Calu3 (cell line): ENCODE measurements at regions not wholly inside any gene's neighbourhood (a gene's known extent, or its start where the extent isn't known, plus 50 kb on each side); places are given as distances from the start of the nearest gene placed in this dataset.

Source experiments
- BruUV-seq: library from RNA; stranded (reverse); fragments of 400-500 nt; replicated peaks from 2 replicates; lab custom pipeline; 2021; lab: Mats Ljungman, UMichigan
- CTCF ChIA-PET: fragments of 300-600 bp; sonication (Branson Sonifier 250); formaldehyde crosslinking; loops from one replicate; lab custom pipeline; 2022; ENCODE audit warnings: antibody characterized with exemption; lab: Charles Lee
- DNase-seq: peaks from one replicate; pipeline ENCODE4 v3.0.0; 2022
- H3K27ac Mint-ChIP-seq: one replicate; pipeline ENCODE4 v1.8.0; 2022; ENCODE audit warnings: mixed read lengths; ENCODE audit not compliant: unreplicated experiment
- H3K27me3 Mint-ChIP-seq: one replicate; pipeline ENCODE4 v1.8.0; 2022; ENCODE audit warnings: mixed read lengths; ENCODE audit not compliant: unreplicated experiment
- H3K36me3 Mint-ChIP-seq: one replicate; pipeline ENCODE4 v1.8.0; 2022; ENCODE audit warnings: mild to moderate bottlenecking, moderate library complexity, mixed read lengths; ENCODE audit not compliant: insufficient read depth, unreplicated experiment
- H3K4me1 Mint-ChIP-seq: one replicate; pipeline ENCODE4 v1.8.0; 2022; ENCODE audit warnings: mild to moderate bottlenecking, low read depth, mixed read lengths; ENCODE audit not compliant: unreplicated experiment
- H3K4me3 Mint-ChIP-seq: one replicate; pipeline ENCODE4 v1.8.0; 2022; ENCODE audit warnings: mild to moderate bottlenecking, low read depth, moderate library complexity, mixed read lengths; ENCODE audit not compliant: unreplicated experiment
- H3K9me3 Mint-ChIP-seq: one replicate; pipeline ENCODE4 v1.8.0; 2022; ENCODE audit warnings: low read depth, mixed read lengths; ENCODE audit not compliant: unreplicated experiment
- CTCF ChIP-seq: fragments of 200-600 bp; IDR thresholded peaks from one replicate; pipeline ENCODE4 v1.8.0; 2022; ENCODE audit warnings: antibody characterized with exemption; ENCODE audit not compliant: unreplicated experiment
- intact Hi-C: fragments of 100-400 bp; cut with micrococcal nuclease; formaldehyde crosslinking; loops from one replicate; pipeline ENCODE4 v1.10.0; 2022; ENCODE audit not compliant: unreplicated experiment

GRCh38 chr3:1703169-1703568, 395.5 kb upstream of the CNTN4 start:
- DNase-seq, result no peak
- H3K4me1 Mint-ChIP-seq, result no peaks in the 10 kb centered on the region
- CTCF ChIA-PET, result no interaction called here
- H3K36me3 Mint-ChIP-seq, result no peaks in the 10 kb centered on the region
- no TSS peak for BruUV-seq
- intact Hi-C loops, result no loop called here
- H3K27me3 Mint-ChIP-seq, result no peaks in the 10 kb centered on the region
- no peak overlapping the region for H3K4me3 Mint-ChIP-seq
- no peak overlapping the region for H3K27ac Mint-ChIP-seq
- H3K9me3 Mint-ChIP-seq, result peaks cover 2% of the 10 kb centered on the region
- no peak for TF ChIP-seq CTCF

GRCh38 chr3:1710663-1711062, 388.0 kb upstream of the CNTN4 start:
- CTCF ChIA-PET, result no interaction called here
- no peak overlapping the region for H3K27ac Mint-ChIP-seq
- intact Hi-C loops, result no loop called here

GRCh38 chr3:1717524-1717923, 381.1 kb upstream of the CNTN4 start:
- intact Hi-C loops, result no loop called here
- no peak overlapping the region for H3K27ac Mint-ChIP-seq
- no peaks in the 10 kb centered on the region for H3K36me3 Mint-ChIP-seq
- CTCF ChIA-PET, result no interaction called here
- no peak overlapping the region for H3K4me3 Mint-ChIP-seq
- no peak for TF ChIP-seq CTCF
- no peaks in the 10 kb centered on the region for H3K4me1 Mint-ChIP-seq
- DNase-seq, result no peak
- H3K27me3 Mint-ChIP-seq, result no peaks in the 10 kb centered on the region
- H3K9me3 Mint-ChIP-seq, result peaks cover 7% of the 10 kb centered on the region
- BruUV-seq, result no TSS peak

More at GRCh38 chr3:1710663-1711062, 388.0 kb upstream of the CNTN4 start:
- Mint-ChIP-seq H3K9me3 (peaks cover 2% of the 10 kb centered on the region), H3K27me3 (no peaks in the 10 kb centered on the region), H3K4me3 (no peak overlapping the region), H3K36me3 (no peaks in the 10 kb centered on the region), H3K4me1 (no peaks in the 10 kb centered on the region)
- BruUV-seq, result no TSS peak
- TF ChIP-seq CTCF, result no peak
- no peak for DNase-seq

- peaks cover 7% of the 10 kb centered on the region for H3K9me3 Mint-ChIP-seq
- BruUV-seq, result no TSS peak
- DNase-seq, result no peak
Observed at GRCh38 chr3:1723726-1724125, 374.9 kb upstream of the CNTN4 start.

More at GRCh38 chr3:1723726-1724125, 374.9 kb upstream of the CNTN4 start:
- no peak for TF ChIP-seq CTCF
- CTCF ChIA-PET, result no interaction called here
- Mint-ChIP-seq H3K4me1 (no peaks in the 10 kb centered on the region), H3K4me3 (no peak overlapping the region), H3K27me3 (no peaks in the 10 kb centered on the region), H3K36me3 (no peaks in the 10 kb centered on the region), H3K27ac (no peak overlapping the region)
- intact Hi-C loops, result no loop called here
